A549 (cell line): ENCODE measurements at regions not wholly inside any gene's neighbourhood (a gene's known extent, or its start where the extent isn't known, plus 50 kb on each side); places are given as distances from the start of the nearest gene placed in this dataset.
A peak's percentile ranks its signal among the peaks of the same experiment; 100 is the strongest.

Experiments used
- ATAC-seq, 2 experiments: fragments of 200-7000 bp in 1 of 2; fragments of >200 bp in 1 of 2; cut with Nextera tagmentation in 1 of 2; cut with Tn5 transposase in 1 of 2; 3 replicates each; pipeline versions ENCODE4 v1.8.0 to v1.9.1; 2018 to 2020; ENCODE audit warnings: mild to moderate bottlenecking in 1 of 2, moderate library complexity in 1 of 2
- CTCF ChIA-PET: fragments of 300-600 bp; sonication (Branson Sonifier 250); formaldehyde crosslinking; extraction: SDS; loops from one replicate; lab custom pipeline; 2021; ENCODE audit warnings: antibody characterized with exemption, inconsistent platforms; lab: Yijun Ruan, JAX
- POLR2A ChIA-PET: fragments of 350-600 bp; formaldehyde crosslinking; extraction: SDS; loops from one replicate; lab custom pipeline; 2021; ENCODE audit warnings: antibody characterized with exemption, inconsistent platforms; lab: Yijun Ruan, JAX
- DNase-seq, 2 experiments: peaks; one replicate each; pipeline versions ENCODE4 v3.0.0 to v3.0.0-alpha.2; 2011 to 2016; ENCODE audit warnings: low read depth in 1 of 2, low spot score in 1 of 2
- FAIRE-seq: peaks from 2 replicates; lab custom pipeline; 2011; peaks lifted over from hg19 to GRCh38; lab: Jason Lieb, UNC
- H3K27ac ChIP-seq, 2 experiments: fragments of >200 bp; sonication (Bioruptor Twin); formaldehyde crosslinking; 3 replicates each; pipeline ENCODE4 v1.5.1; 2016 to 2017
- H3K4me1 ChIP-seq: fragments of >200 bp; sonication (Bioruptor Twin); formaldehyde crosslinking; 3 replicates; pipeline ENCODE4 v1.6.1; 2016
- H3K4me2 ChIP-seq: fragments of >200 bp; sonication (Bioruptor Twin); formaldehyde crosslinking; 3 replicates; pipeline ENCODE4 v1.6.1; 2016
- H3K4me3 ChIP-seq: fragments of >200 bp; sonication (Bioruptor Twin); formaldehyde crosslinking; 3 replicates; pipeline ENCODE4 v1.5.1; 2016
- H3K9me3 ChIP-seq: fragments of >200 bp; sonication (Bioruptor Twin); formaldehyde crosslinking; 3 replicates; pipeline ENCODE4 v1.6.1; 2016
- E2F6 ChIP-seq: IDR thresholded peaks from 2 replicates; pipeline ENCODE4 v1.6.1; 2012; ENCODE audit warnings: low read depth, borderline replicate concordance
- EHMT2 ChIP-seq: fragments of 200-600 bp; sonication (generic); IDR thresholded peaks from 2 replicates; pipeline ENCODE4 v1.6.1; 2016; ENCODE audit warnings: antibody characterized with exemption, low read depth, mild to moderate bottlenecking, moderate library complexity
- FOSL2 ChIP-seq, 2 experiments: fragments of 450-650 bp in 1 of 2; fragments of >200 bp in 1 of 2; sonication (Bioruptor Twin) in 1 of 2; formaldehyde crosslinking; IDR thresholded peaks; 2 replicates each; pipeline versions ENCODE4 v1.5.0 to v1.6.1; 2016 to 2020; ENCODE audit warnings: mild to moderate bottlenecking in 1 of 2, moderate library complexity in 1 of 2
- GATA3 ChIP-seq: IDR thresholded peaks from 2 replicates; pipeline ENCODE4 v1.6.1; 2012; ENCODE audit warnings: borderline replicate concordance
- HES2 ChIP-seq: fragments of >200 bp; sonication (Bioruptor Twin); formaldehyde crosslinking; IDR thresholded peaks from 2 replicates; pipeline ENCODE4 v1.6.1; 2016
- HEYL ChIP-seq: fragments of 250-450 bp; sonication (Bioruptor Pico); IDR thresholded peaks from 2 replicates; pipeline ENCODE4 v1.8.0; 2021; ENCODE audit warnings: mild to moderate bottlenecking, moderate library complexity
- HOXA7 ChIP-seq: fragments of 250-450 bp; sonication (Bioruptor Pico); IDR thresholded peaks from 2 replicates; pipeline ENCODE4 v1.5.0; 2020; ENCODE audit warnings: mild to moderate bottlenecking, moderate library complexity
- HOXB13 ChIP-seq: fragments of 250-450 bp; sonication (Bioruptor Pico); IDR thresholded peaks from 2 replicates; pipeline ENCODE4 v1.5.0; 2020; ENCODE audit warnings: low read depth, mild to moderate bottlenecking, moderate library complexity
- HOXB5 ChIP-seq: fragments of 250-450 bp; sonication (Bioruptor Pico); IDR thresholded peaks from 2 replicates; pipeline ENCODE4 v1.5.0; 2020; ENCODE audit warnings: mild to moderate bottlenecking, moderate library complexity
- JUN ChIP-seq, 2 experiments: fragments of >200 bp; sonication (Bioruptor Twin); formaldehyde crosslinking; IDR thresholded peaks; 2 replicates in 1 of 2; 3 replicates in 1 of 2; pipeline ENCODE4 v1.6.1; 2016 to 2017
- JUNB ChIP-seq: fragments of >200 bp; sonication (Bioruptor Twin); formaldehyde crosslinking; IDR thresholded peaks from 2 replicates; pipeline ENCODE4 v1.6.1; 2016
- MYC ChIP-seq: IDR thresholded peaks from 2 replicates; pipeline ENCODE4 v1.6.1; 2012; ENCODE audit warnings: mild to moderate bottlenecking, inconsistent platforms, low read length, improper control_type of control experiment, borderline replicate concordance
- PHF8 ChIP-seq: fragments of 200-600 bp; sonication (generic); IDR thresholded peaks from 2 replicates; pipeline ENCODE4 v1.6.1; 2016; ENCODE audit warnings: low read depth, mild to moderate bottlenecking, antibody characterized with exemption, moderate library complexity, borderline replicate concordance
- RCOR1 ChIP-seq: fragments of 150-350 bp; IDR thresholded peaks from 2 replicates; pipeline ENCODE4 v1.6.1; 2014; ENCODE audit warnings: antibody characterized with exemption, low read length, low read depth
- SMC3 ChIP-seq: fragments of >200 bp; sonication (Bioruptor Twin); formaldehyde crosslinking; IDR thresholded peaks from 3 replicates; pipeline ENCODE4 v1.6.1; 2018; ENCODE audit warnings: inconsistent platforms
- SREBF2 ChIP-seq: fragments of 450-650 bp; IDR thresholded peaks from 2 replicates; pipeline ENCODE4 v1.6.1; 2014; ENCODE audit warnings: mild to moderate bottlenecking, moderate library complexity
- TFCP2L1 ChIP-seq: fragments of 250-450 bp; sonication (Bioruptor Pico); IDR thresholded peaks from 2 replicates; pipeline ENCODE4 v1.5.0; 2021; ENCODE audit warnings: mild to moderate bottlenecking
- ZFP36 ChIP-seq: fragments of 450-650 bp; IDR thresholded peaks from 2 replicates; pipeline ENCODE4 v1.6.1; 2014; ENCODE audit warnings: borderline replicate concordance; ENCODE audit not compliant: partially characterized antibody
- ZNF302 ChIP-seq: fragments of 250-450 bp; sonication (Bioruptor Pico); IDR thresholded peaks from 2 replicates; pipeline ENCODE4 v1.9.0; 2021; ENCODE audit warnings: inconsistent platforms, mild to moderate bottlenecking, moderate library complexity
- ZSCAN20 ChIP-seq: fragments of 250-450 bp; sonication (Bioruptor Pico); IDR thresholded peaks from 2 replicates; pipeline ENCODE4 v1.8.0; 2022; ENCODE audit warnings: mild to moderate bottlenecking, moderate library complexity
- WGBS: methylation state at CpG from one replicate; pipeline ENCODE4 v1.1.6; 2017; ENCODE audit errors: missing lambda C conversion rate; 5-methylcytosine and 5-hydroxymethylcytosine counted together
- TF ChIP-seq, protein P1 (sequence below): fragments of 250-450 bp; sonication (Bioruptor Pico); IDR thresholded peaks from 2 replicates; pipeline ENCODE4 v1.5.0; 2020; ENCODE audit warnings: low read depth, mild to moderate bottlenecking, moderate library complexity

GRCh38 chr1:221611656-221612046 is 130.2 kb downstream of the DUSP10 start:
- POLR2A ChIA-PET, result interaction anchor here (0.9 kb wide), 1 partner anchor 131 kb away, joined by 4 read pairs; the partner anchor contains the start of gene DUSP10
- ATAC-seq (no peak), DNase-seq (no peak), FAIRE-seq (no peak)
- Histone ChIP-seq H3K4me3 (no peak overlapping the region), H3K4me2 (peak overlapping the region; percentile 67), H3K4me1 (peaks cover 33% of the 10 kb centered on the region), H3K9me3 (no peaks in the 10 kb centered on the region), H3K27ac (peak overlapping the region in 1 of 2 experiments; percentile 37; a peak in 2 of 6 replicates)
- CTCF ChIA-PET, result interaction anchor here (1.2 kb wide), 1 partner anchor 398 kb away, joined by 4 read pairs; no protein-coding TSS in a partner anchor
- 59% methylated on average over 2 of the region's 2 CpGs for WGBS
- TF ChIP-seq ZNF302 (CRISPR knock-in tag), result no peak
- TF ChIP-seq, protein P1, sequence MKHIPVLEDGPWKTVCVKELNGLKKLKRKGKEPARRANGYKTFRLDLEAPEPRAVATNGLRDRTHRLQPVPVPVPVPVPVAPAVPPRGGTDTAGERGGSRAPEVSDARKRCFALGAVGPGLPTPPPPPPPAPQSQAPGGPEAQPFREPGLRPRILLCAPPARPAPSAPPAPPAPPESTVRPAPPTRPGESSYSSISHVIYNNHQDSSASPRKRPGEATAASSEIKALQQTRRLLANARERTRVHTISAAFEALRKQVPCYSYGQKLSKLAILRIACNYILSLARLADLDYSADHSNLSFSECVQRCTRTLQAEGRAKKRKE, result no peak
- TF ChIP-seq EHMT2, result no peak
- no peak for TF ChIP-seq TFCP2L1 (CRISPR knock-in tag)
- no peak for TF ChIP-seq HOXA7 (CRISPR knock-in tag)
- no peak for TF ChIP-seq HEYL (CRISPR knock-in tag)
- no peak for TF ChIP-seq MYC
- TF ChIP-seq RCOR1, result no peak
- TF ChIP-seq SREBF2, result no peak
- TF ChIP-seq HES2, result no peak
- no peak for TF ChIP-seq PHF8
- TF ChIP-seq E2F6, result no peak
- TF ChIP-seq FOSL2 (IDR thresholded peaks at IDR 0.05), result no peak
- TF ChIP-seq FOSL2 (CRISPR knock-in tag; IDR thresholded peaks at IDR 0.05), result no peak

DNA sequence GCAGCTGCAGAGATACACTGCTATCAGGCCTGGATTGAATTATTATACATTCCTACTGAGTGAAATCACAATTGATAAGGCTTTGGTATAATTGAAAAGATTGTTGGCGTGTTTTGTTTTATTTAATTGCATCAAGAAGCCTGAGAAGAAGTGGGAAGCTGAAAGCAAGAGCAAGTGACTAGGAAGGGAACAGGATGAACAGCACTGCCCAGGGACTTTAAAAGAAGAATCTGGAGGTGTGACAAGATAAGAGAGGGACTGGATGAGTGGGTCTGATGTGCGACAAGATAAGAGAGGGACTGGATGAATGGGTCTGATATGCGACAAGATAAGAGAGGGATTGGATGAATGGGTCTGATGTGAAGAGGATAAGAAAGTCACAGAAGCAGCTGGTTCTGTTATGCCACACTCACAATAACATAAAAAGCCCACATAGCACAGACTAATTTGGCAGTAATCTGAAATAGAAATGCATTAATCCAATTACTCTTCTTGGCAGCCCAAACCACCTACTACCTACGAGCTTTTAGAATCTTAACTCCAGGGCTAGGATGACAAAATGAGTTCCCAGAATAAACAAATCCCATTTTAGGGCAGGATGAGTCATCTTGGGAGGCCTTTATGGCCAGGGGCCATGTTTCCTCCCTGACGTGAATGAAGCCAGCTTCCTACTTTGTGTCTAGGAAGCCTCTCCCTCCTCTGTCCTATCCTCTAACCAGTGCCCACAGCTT is 129.7 kb downstream of the DUSP10 start:
- WGBS, result 23% methylated on average over 5 of the region's 5 CpGs
- no peak overlapping the region for H3K4me3 ChIP-seq
- FAIRE-seq, result no peak
- no peaks in the 10 kb centered on the region for H3K9me3 ChIP-seq
- peak; percentile 95 to 97 for ATAC-seq
- peak overlapping the region; percentile 37 to 47; a peak in 5 of 6 replicates for H3K27ac ChIP-seq
- no peak for TF ChIP-seq ZSCAN20 (CRISPR knock-in tag)
- TF ChIP-seq HOXB13 (CRISPR knock-in tag), result 0 out of 2 replicates have a peak, but pooled peaks have one; percentile 28
- TF ChIP-seq SMC3, result no peak
- 0 out of 2 replicates have a peak, but pooled peaks have one; percentile 21 for TF ChIP-seq ZNF302 (CRISPR knock-in tag)
- TF ChIP-seq JUN (IDR thresholded peaks at IDR 0.05), result peak in 1 of 2 experiments; percentile 18; a peak in 1 of 5 replicates
- TF ChIP-seq JUNB, result peak; percentile 56; the same call in 1 of the 2 replicates
- TF ChIP-seq FOSL2 (IDR thresholded peaks at IDR 0.05), result peak; percentile 53; the same call in 1 of the 2 replicates
- TF ChIP-seq FOSL2 (CRISPR knock-in tag; IDR thresholded peaks at IDR 0.05), result peak; percentile 88
- TF ChIP-seq ZFP36, result peak; percentile 27
- peak; percentile 81 for TF ChIP-seq GATA3
- no peak for TF ChIP-seq HOXB5 (CRISPR knock-in tag)
- H3K4me2 ChIP-seq, result peak overlapping the region; percentile 67
- CTCF ChIA-PET, result interaction anchor here (1.2 to 1.4 kb wide), 2 partner anchors 12 to 397 kb away, joined by 3 to 4 read pairs; no protein-coding TSS in a partner anchor
- POLR2A ChIA-PET, result interaction anchor here (0.9 kb wide), 1 partner anchor 130 kb away, joined by 4 read pairs; the partner anchor contains the start of gene DUSP10
- peak; percentile 50 to 73 for DNase-seq
- peaks cover 33% of the 10 kb centered on the region for H3K4me1 ChIP-seq
